ENCODE measurements at regions not wholly inside any gene's neighbourhood (a gene's known extent, or its start where the extent isn't known, plus 50 kb on each side); places are given as distances from the start of the nearest gene placed in this dataset.

DNA sequence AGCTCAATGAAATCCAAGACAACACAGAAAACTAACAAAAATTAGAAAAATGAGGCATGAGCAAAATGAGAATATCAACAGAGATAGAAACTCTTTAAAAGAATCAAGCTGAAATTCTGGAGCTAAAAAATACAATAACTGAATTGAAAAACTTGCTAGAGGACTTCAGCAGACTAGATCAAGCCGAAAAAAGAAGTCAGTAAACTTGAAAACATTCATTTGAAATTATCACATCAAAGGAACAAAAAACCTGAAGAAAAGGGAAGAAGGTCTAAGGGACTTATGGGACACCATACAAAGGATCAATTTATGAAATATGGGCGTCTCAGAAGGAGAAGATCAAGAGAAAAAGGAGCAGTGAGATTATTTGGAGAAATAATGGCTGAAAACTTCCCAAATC is 131.3 kb downstream of the PTCHD1 start:
- TF ChIP-seq HDAC6 (IDR thresholded peaks at IDR 0.05; ENCODE audit: low read depth, low read length) (no peak), SP1 (CRISPR knock-in tag; IDR thresholded peaks at IDR 0.05) (no peak), SAFB (IDR thresholded peaks at IDR 0.05; ENCODE audit: borderline replicate concordance, low read depth, low read length) (no peak), PHB (CRISPR knock-in tag; IDR thresholded peaks at IDR 0.05) (no peak), CCNT2 (IDR thresholded peaks at IDR 0.05; ENCODE audit: borderline replicate concordance, extremely low read depth, insufficient read length, low read depth, low read length) (no peak)
- TF ChIP-seq, protein P1, sequence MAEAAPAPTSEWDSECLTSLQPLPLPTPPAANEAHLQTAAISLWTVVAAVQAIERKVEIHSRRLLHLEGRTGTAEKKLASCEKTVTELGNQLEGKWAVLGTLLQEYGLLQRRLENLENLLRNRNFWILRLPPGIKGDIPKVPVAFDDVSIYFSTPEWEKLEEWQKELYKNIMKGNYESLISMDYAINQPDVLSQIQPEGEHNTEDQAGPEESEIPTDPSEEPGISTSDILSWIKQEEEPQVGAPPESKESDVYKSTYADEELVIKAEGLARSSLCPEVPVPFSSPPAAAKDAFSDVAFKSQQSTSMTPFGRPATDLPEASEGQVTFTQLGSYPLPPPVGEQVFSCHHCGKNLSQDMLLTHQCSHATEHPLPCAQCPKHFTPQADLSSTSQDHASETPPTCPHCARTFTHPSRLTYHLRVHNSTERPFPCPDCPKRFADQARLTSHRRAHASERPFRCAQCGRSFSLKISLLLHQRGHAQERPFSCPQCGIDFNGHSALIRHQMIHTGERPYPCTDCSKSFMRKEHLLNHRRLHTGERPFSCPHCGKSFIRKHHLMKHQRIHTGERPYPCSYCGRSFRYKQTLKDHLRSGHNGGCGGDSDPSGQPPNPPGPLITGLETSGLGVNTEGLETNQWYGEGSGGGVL (CRISPR knock-in tag; IDR thresholded peaks at IDR 0.05): no peak
- TF ChIP-seq, protein P2, sequence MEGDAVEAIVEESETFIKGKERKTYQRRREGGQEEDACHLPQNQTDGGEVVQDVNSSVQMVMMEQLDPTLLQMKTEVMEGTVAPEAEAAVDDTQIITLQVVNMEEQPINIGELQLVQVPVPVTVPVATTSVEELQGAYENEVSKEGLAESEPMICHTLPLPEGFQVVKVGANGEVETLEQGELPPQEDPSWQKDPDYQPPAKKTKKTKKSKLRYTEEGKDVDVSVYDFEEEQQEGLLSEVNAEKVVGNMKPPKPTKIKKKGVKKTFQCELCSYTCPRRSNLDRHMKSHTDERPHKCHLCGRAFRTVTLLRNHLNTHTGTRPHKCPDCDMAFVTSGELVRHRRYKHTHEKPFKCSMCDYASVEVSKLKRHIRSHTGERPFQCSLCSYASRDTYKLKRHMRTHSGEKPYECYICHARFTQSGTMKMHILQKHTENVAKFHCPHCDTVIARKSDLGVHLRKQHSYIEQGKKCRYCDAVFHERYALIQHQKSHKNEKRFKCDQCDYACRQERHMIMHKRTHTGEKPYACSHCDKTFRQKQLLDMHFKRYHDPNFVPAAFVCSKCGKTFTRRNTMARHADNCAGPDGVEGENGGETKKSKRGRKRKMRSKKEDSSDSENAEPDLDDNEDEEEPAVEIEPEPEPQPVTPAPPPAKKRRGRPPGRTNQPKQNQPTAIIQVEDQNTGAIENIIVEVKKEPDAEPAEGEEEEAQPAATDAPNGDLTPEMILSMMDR (IDR thresholded peaks at IDR 0.05 in 2 of 3, conservative IDR thresholded peaks at IDR 0.05 in 1 of 3; ENCODE audit: insufficient read depth in 2 of 3, low read depth in 1 of 3, low read length in 3 of 3): no peak
- TF ChIP-seq, protein P3, sequence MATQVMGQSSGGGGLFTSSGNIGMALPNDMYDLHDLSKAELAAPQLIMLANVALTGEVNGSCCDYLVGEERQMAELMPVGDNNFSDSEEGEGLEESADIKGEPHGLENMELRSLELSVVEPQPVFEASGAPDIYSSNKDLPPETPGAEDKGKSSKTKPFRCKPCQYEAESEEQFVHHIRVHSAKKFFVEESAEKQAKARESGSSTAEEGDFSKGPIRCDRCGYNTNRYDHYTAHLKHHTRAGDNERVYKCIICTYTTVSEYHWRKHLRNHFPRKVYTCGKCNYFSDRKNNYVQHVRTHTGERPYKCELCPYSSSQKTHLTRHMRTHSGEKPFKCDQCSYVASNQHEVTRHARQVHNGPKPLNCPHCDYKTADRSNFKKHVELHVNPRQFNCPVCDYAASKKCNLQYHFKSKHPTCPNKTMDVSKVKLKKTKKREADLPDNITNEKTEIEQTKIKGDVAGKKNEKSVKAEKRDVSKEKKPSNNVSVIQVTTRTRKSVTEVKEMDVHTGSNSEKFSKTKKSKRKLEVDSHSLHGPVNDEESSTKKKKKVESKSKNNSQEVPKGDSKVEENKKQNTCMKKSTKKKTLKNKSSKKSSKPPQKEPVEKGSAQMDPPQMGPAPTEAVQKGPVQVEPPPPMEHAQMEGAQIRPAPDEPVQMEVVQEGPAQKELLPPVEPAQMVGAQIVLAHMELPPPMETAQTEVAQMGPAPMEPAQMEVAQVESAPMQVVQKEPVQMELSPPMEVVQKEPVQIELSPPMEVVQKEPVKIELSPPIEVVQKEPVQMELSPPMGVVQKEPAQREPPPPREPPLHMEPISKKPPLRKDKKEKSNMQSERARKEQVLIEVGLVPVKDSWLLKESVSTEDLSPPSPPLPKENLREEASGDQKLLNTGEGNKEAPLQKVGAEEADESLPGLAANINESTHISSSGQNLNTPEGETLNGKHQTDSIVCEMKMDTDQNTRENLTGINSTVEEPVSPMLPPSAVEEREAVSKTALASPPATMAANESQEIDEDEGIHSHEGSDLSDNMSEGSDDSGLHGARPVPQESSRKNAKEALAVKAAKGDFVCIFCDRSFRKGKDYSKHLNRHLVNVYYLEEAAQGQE (IDR thresholded peaks at IDR 0.05; ENCODE audit: borderline replicate concordance): no peak
- TF ChIP-seq, protein P3 (CRISPR knock-in tag; IDR thresholded peaks at IDR 0.05; ENCODE audit: low read depth): no peak
- TF ChIP-seq, protein P4, sequence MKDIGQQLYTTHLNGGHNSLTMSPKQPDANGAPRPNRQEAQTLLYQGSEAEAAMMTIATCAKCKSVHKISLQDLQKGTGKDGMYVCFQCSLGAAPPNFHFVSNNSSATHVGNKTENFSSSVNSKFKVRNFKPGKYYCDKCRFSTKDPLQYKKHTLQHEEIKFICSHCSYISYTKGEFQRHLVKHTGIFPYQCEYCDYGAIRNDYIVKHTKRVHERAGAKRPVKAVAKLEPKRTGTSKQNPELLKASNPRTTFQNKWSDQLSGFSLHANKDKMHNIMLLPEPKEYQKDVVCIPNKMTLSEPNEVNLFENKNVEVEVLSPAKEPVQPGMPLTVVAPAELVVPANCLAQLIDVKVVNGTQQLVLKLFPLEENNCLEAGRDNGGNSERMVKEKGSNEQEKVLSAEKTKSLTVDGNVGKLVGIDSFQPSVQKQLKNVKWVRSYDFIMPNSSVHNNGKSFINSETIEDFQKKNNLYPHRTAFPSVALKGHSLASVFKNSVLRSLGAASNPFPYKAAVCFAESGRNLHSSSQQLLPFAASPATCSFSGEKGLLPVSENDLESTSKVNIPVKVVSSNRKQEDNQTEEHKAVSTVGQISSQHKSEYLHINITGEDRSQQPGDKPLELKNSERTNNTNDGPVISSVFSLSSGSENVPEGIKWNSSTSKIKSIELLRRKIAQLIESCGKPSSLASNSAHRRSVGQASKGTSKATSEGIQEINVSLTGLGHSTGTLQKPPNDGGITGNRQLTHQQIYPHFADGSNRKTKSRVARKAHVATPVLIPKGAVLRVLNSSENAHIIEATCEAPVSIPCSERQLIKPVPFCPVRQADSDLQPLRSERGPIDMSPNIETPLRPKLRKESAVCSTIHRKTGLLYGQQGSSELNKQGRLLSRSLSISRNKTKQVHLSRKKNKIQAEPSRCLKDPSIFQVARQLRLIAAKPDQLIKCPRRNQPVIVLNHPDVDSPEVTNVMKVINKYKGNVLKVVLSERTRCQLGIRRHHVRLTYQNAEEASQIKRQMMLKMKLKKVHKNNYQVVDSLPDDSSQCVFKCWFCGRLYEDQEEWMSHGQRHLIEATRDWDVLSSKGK (CRISPR knock-in tag; IDR thresholded peaks at IDR 0.05): no peak
- TF ChIP-seq, protein P5, sequence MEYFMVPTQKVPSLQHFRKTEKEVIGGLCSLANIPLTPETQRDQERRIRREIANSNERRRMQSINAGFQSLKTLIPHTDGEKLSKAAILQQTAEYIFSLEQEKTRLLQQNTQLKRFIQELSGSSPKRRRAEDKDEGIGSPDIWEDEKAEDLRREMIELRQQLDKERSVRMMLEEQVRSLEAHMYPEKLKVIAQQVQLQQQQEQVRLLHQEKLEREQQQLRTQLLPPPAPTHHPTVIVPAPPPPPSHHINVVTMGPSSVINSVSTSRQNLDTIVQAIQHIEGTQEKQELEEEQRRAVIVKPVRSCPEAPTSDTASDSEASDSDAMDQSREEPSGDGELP (CRISPR knock-in tag; IDR thresholded peaks at IDR 0.05; ENCODE audit: borderline replicate concordance): no peak

All from K562 (cell line).